Epithelial cell of proximal tubule (primary cell): ENCODE measurements at regions not wholly inside any gene's neighbourhood (a gene's known extent, or its start where the extent isn't known, plus 50 kb on each side); places are given as distances from the start of the nearest gene placed in this dataset.

Source experiments
- DNase-seq: peaks from one replicate; pipeline ENCODE4 v3.0.0-alpha.2; 2011; ENCODE audit warnings: low read depth
- H3K4me3 ChIP-seq: 2 replicates; pipeline ENCODE4 v1.5.1; 2011; ENCODE audit warnings: low read depth, mild to moderate bottlenecking, low read length
- TF ChIP-seq, protein P1 (sequence below): conservative IDR thresholded peaks from 2 replicates; pipeline ENCODE4 v1.5.1; 2012; ENCODE audit warnings: low read depth, mild to moderate bottlenecking, low read length

DNA sequence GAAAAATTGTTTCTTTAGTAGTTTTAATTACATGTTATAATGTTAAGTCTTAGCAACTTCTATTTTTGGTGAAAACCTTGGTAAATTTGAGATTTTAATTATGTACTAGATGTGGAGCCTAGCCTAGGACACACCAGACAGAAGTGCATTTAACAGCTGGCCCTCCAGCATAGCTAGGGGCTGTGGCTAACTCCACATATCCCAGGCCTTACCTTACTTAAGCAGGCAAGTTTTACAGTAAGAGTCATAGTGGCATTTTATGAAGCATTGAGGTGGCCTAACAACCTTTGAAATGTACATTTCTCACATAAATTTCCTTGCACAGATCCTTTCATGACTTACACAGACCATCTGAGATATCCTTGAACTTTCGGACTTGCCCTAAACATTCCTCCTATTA lies 71.6 kb upstream of the C4orf54 start:
- TF ChIP-seq, protein P1, sequence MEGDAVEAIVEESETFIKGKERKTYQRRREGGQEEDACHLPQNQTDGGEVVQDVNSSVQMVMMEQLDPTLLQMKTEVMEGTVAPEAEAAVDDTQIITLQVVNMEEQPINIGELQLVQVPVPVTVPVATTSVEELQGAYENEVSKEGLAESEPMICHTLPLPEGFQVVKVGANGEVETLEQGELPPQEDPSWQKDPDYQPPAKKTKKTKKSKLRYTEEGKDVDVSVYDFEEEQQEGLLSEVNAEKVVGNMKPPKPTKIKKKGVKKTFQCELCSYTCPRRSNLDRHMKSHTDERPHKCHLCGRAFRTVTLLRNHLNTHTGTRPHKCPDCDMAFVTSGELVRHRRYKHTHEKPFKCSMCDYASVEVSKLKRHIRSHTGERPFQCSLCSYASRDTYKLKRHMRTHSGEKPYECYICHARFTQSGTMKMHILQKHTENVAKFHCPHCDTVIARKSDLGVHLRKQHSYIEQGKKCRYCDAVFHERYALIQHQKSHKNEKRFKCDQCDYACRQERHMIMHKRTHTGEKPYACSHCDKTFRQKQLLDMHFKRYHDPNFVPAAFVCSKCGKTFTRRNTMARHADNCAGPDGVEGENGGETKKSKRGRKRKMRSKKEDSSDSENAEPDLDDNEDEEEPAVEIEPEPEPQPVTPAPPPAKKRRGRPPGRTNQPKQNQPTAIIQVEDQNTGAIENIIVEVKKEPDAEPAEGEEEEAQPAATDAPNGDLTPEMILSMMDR: no peak
- no peak for DNase-seq
- no peak overlapping the region for H3K4me3 ChIP-seq

DNA sequence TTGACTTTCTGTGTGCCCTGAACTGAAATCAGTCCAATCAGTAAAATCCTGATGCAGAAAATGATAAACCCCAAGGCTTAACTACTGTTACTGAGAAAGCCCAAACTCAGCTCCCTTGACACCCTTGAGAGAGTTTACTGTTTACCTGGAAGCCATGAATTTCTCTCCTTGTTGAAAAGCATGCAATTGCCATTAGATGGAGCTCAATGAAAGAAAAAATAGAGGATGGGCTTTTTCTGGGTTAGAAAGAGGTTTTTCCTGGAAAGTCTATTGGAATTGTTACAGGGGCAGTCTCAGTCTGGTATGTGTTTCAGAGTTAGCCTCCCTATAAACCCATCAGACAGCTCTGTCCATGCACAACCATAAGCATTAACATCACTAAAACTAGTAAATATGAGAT lies 66.4 kb upstream of the C4orf54 start:
- DNase-seq: peak; percentile 10
- TF ChIP-seq, protein P1: no peak
- no peak overlapping the region for H3K4me3 ChIP-seq

DNA sequence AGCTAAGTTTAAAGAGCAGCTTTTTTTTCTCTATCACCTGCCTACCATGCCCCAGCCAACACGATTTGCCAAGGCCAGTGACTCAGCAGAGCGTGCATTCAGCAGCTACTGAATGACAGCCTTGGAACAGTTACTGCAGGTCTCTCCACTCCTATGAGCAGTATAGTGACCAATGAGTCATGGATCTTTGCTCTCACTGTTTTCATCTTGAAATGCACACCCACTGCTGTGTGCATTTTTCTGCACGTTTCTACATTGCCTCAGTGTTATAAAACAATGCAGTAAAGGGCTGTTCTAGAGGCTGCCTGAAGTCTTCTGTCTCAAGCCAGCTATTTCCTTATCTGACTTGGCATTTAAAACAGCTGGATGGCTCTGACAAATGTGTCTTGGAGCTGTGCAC lies 66.0 kb upstream of the C4orf54 start:
- TF ChIP-seq, protein P1: no peak
- DNase-seq: peak; percentile 65
- no peak overlapping the region for H3K4me3 ChIP-seq

DNA sequence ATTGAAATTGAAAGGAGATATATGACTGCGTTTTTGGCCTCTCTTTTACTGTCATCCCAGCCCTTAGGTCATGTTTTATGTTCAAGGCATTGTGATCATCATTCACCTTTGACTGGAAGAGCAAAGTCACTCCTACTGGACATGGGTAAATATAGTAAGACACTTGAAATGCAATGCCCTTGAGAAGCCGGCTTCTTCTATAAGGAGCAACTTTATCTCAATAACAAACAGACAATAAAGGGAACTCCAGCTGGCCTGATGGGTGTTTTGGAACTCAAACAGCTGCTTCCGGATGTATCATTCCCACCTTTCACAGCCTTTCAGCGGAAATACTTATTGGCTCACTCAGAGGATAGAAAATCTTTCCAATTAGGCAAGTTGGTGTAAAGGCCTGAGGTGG lies 65.1 kb upstream of the C4orf54 start:
- H3K4me3 ChIP-seq: no peak overlapping the region
- DNase-seq: no peak
- TF ChIP-seq, protein P1: no peak

DNA sequence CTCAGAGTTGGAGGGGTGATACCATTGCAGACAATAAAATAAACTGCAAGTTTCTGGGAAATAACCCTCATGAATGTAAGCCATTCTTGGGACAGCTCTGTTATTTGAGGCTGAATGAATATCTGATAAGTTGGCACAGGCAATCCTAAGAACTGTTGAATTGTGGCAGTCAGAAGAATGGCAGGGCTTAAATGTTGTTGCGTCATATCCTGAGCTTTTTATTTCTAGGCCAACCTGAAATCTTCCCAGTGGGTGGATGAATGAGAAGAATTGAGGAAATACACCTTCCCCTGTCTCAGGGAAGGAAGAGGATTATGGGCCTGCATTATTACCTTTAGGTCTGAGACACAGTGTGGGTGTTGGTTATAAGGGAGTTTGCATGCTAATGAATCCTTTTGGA lies 64.4 kb upstream of the C4orf54 start:
- H3K4me3 ChIP-seq: no peak overlapping the region
- TF ChIP-seq, protein P1: no peak
- DNase-seq: peak; percentile 66

DNA sequence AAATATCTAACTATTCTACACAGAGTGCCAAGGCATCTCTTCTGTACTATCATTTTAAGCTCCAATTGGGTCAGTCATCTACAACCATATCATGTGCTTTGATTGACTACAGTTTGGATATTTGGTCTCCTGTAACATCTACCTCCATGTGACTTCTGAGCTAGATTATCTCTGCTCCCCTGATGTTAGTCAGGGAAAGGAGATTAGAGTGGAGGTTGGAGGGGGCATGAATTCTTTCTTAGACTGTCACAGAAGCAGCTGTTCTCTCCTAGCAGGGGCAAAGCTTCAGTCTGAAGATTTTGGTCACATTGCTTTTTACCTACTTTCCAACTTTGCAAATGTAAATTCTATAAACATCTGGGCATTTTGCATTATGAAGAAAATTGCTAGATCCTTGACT lies 62.6 kb upstream of the C4orf54 start:
- DNase-seq: no peak
- TF ChIP-seq, protein P1: no peak
- H3K4me3 ChIP-seq: no peak overlapping the region

DNA sequence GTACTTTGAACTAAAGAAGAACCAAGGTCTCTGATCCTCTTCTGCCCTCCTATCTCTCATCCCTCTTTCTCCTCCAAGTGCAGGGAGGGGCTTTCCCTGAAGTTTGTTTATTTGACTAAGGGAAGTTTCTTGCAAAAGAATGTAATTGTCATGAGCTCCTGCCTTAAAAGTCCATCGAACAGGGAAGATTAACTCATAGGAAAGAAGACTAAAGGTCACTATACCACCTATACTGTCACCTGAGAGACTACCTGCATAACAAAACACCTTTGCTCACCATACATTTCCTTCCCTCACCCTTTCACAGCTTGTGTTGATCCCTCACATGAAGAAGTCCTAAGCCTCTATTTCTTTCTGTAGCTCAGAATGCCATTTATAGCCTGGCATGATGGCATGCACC lies 59.4 kb upstream of the C4orf54 start:
- TF ChIP-seq, protein P1: no peak
- no peak for DNase-seq
- H3K4me3 ChIP-seq: no peak overlapping the region
